Activated naive CD8-positive, alpha-beta T cell (primary cell): ENCODE measurements at regions not wholly inside any gene's neighbourhood (a gene's known extent, or its start where the extent isn't known, plus 50 kb on each side); places are given as distances from the start of the nearest gene placed in this dataset.
"Not testable (repeated sequence)": the region's sequence is repeated elsewhere in the genome, so short reads cannot be mapped to it uniquely, and the experiment has no call there.

Experiments
- H3K27ac Mint-ChIP-seq: one replicate; pipeline ENCODE4 v1.8.0; 2021; ENCODE audit warnings: mixed read lengths
- H3K27me3 Mint-ChIP-seq: one replicate; pipeline ENCODE4 v1.8.0; 2021; ENCODE audit warnings: mixed read lengths
- H3K36me3 Mint-ChIP-seq: one replicate; pipeline ENCODE4 v1.8.0; 2021; ENCODE audit warnings: mixed read lengths
- H3K4me1 Mint-ChIP-seq: one replicate; pipeline ENCODE4 v1.8.0; 2021; ENCODE audit warnings: low read depth, mixed read lengths
- H3K4me3 Mint-ChIP-seq: one replicate; pipeline ENCODE4 v1.8.0; 2021; ENCODE audit warnings: mild to moderate bottlenecking, mixed read lengths
- H3K9me3 Mint-ChIP-seq: one replicate; pipeline ENCODE4 v1.8.0; 2021; ENCODE audit warnings: low read depth, mixed read lengths

GRCh38 chr2:174678395-174678794, 80.8 kb upstream of the WIPF1 start:
- peaks cover 2% of the 10 kb centered on the region for H3K36me3 Mint-ChIP-seq
- H3K9me3 Mint-ChIP-seq = no peaks in the 10 kb centered on the region
- H3K4me3 Mint-ChIP-seq = no peak overlapping the region
- H3K27me3 Mint-ChIP-seq = no peaks in the 10 kb centered on the region
- H3K4me1 Mint-ChIP-seq = peaks cover 64% of the 10 kb centered on the region
- H3K27ac Mint-ChIP-seq = peak overlapping the region; percentile 72

- Mint-ChIP-seq H3K36me3 (peaks cover 21% of the 10 kb centered on the region), H3K4me3 (peak overlapping the region; percentile 55), H3K9me3 (peaks cover 14% of the 10 kb centered on the region), H3K4me1 (peaks cover 49% of the 10 kb centered on the region), H3K27me3 (no peaks in the 10 kb centered on the region), H3K27ac (peak overlapping the region; percentile 81)
Measured at GRCh38 chr2:174675615-174676014, 78.0 kb upstream of the WIPF1 start.

- peaks cover 37% of the 10 kb centered on the region for H3K4me1 Mint-ChIP-seq
- H3K36me3 Mint-ChIP-seq = peaks cover 21% of the 10 kb centered on the region
Measured at GRCh38 chr2:174673876-174674275, 76.3 kb upstream of the WIPF1 start.

GRCh38 chr2:174673440-174673839, 75.8 kb upstream of the WIPF1 start:
- no peak overlapping the region for H3K4me3 Mint-ChIP-seq
- H3K27me3 Mint-ChIP-seq = no peaks in the 10 kb centered on the region
- H3K36me3 Mint-ChIP-seq = peaks cover 21% of the 10 kb centered on the region
- H3K27ac Mint-ChIP-seq = no peak overlapping the region
- peaks cover 33% of the 10 kb centered on the region for H3K4me1 Mint-ChIP-seq
- peaks cover 14% of the 10 kb centered on the region for H3K9me3 Mint-ChIP-seq

More at GRCh38 chr2:174673876-174674275, 76.3 kb upstream of the WIPF1 start:
- no peak overlapping the region for H3K4me3 Mint-ChIP-seq
- peaks cover 14% of the 10 kb centered on the region for H3K9me3 Mint-ChIP-seq
- H3K27ac Mint-ChIP-seq = no peak overlapping the region
- no peaks in the 10 kb centered on the region for H3K27me3 Mint-ChIP-seq

- H3K27me3 Mint-ChIP-seq, H3K27ac Mint-ChIP-seq, H3K4me3 Mint-ChIP-seq: not testable (repeated sequence)
- H3K36me3 Mint-ChIP-seq = peaks cover 21% of the 10 kb centered on the region
- H3K4me1 Mint-ChIP-seq = peaks cover 33% of the 10 kb centered on the region
- H3K9me3 Mint-ChIP-seq = peaks cover 14% of the 10 kb centered on the region
Measured at GRCh38 chr2:174671532-174671931, 73.9 kb upstream of the WIPF1 start.

- peaks cover 14% of the 10 kb centered on the region for H3K9me3 Mint-ChIP-seq
- no peaks in the 10 kb centered on the region for H3K27me3 Mint-ChIP-seq
- H3K36me3 Mint-ChIP-seq = peaks cover 20% of the 10 kb centered on the region
- H3K4me3 Mint-ChIP-seq = no peak overlapping the region
- no peak overlapping the region for H3K27ac Mint-ChIP-seq
- H3K4me1 Mint-ChIP-seq = peaks cover 31% of the 10 kb centered on the region
Measured at GRCh38 chr2:174670446-174670845, 72.8 kb upstream of the WIPF1 start.

- Mint-ChIP-seq H3K9me3 (peaks cover 14% of the 10 kb centered on the region), H3K27me3 (no peaks in the 10 kb centered on the region), H3K27ac (no peak overlapping the region), H3K36me3 (peaks cover 19% of the 10 kb centered on the region), H3K4me1 (peaks cover 27% of the 10 kb centered on the region), H3K4me3 (no peak overlapping the region)
Measured at GRCh38 chr2:174669336-174669735, 71.7 kb upstream of the WIPF1 start.

GRCh38 chr2:174668075-174668474, 70.5 kb upstream of the WIPF1 start:
- peaks cover 34% of the 10 kb centered on the region for H3K4me1 Mint-ChIP-seq

GRCh38 chr2:174667250-174667860, 69.8 kb upstream of the WIPF1 start:
- peak overlapping the region; percentile 34 for H3K27ac Mint-ChIP-seq
- no peak overlapping the region for H3K4me3 Mint-ChIP-seq
- H3K36me3 Mint-ChIP-seq = peaks cover 12% of the 10 kb centered on the region
- H3K27me3 Mint-ChIP-seq = no peaks in the 10 kb centered on the region
- peaks cover 10% of the 10 kb centered on the region for H3K9me3 Mint-ChIP-seq
- H3K4me1 Mint-ChIP-seq = peaks cover 34% of the 10 kb centered on the region

More at GRCh38 chr2:174668075-174668474, 70.5 kb upstream of the WIPF1 start:
- Mint-ChIP-seq H3K27me3 (no peaks in the 10 kb centered on the region), H3K27ac (no peak overlapping the region), H3K4me3 (no peak overlapping the region), H3K36me3 (peaks cover 19% of the 10 kb centered on the region), H3K9me3 (peaks cover 14% of the 10 kb centered on the region)

- H3K4me1 Mint-ChIP-seq = peaks cover 36% of the 10 kb centered on the region
- H3K9me3 Mint-ChIP-seq = peaks cover 5% of the 10 kb centered on the region
- H3K27ac Mint-ChIP-seq = no peak overlapping the region
- H3K4me3 Mint-ChIP-seq = no peak overlapping the region
- no peaks in the 10 kb centered on the region for H3K27me3 Mint-ChIP-seq
- H3K36me3 Mint-ChIP-seq = peaks cover 7% of the 10 kb centered on the region
Measured at GRCh38 chr2:174666845-174667244, 69.2 kb upstream of the WIPF1 start.

- Mint-ChIP-seq H3K4me1 (peaks cover 38% of the 10 kb centered on the region), H3K27ac (no peak overlapping the region), H3K36me3 (peaks cover 4% of the 10 kb centered on the region), H3K9me3 (peaks cover 2% of the 10 kb centered on the region), H3K4me3 (no peak overlapping the region), H3K27me3 (no peaks in the 10 kb centered on the region)
Measured at GRCh38 chr2:174666312-174666711, 68.7 kb upstream of the WIPF1 start.

- no peaks in the 10 kb centered on the region for H3K9me3 Mint-ChIP-seq
- H3K36me3 Mint-ChIP-seq = no peaks in the 10 kb centered on the region
- no peaks in the 10 kb centered on the region for H3K27me3 Mint-ChIP-seq
- H3K4me1 Mint-ChIP-seq = peaks cover 46% of the 10 kb centered on the region
- H3K4me3 Mint-ChIP-seq = no peak overlapping the region
- no peak overlapping the region for H3K27ac Mint-ChIP-seq
Measured at GRCh38 chr2:174664084-174664759, 66.6 kb upstream of the WIPF1 start.

- Mint-ChIP-seq H3K27me3 (no peaks in the 10 kb centered on the region), H3K36me3 (no peaks in the 10 kb centered on the region), H3K9me3 (no peaks in the 10 kb centered on the region), H3K4me1 (peaks cover 50% of the 10 kb centered on the region), H3K27ac (no peak overlapping the region), H3K4me3 (no peak overlapping the region)
Measured at GRCh38 chr2:174663550-174663949, 65.9 kb upstream of the WIPF1 start.

GRCh38 chr2:174662859-174663258, 65.3 kb upstream of the WIPF1 start:
- no peak overlapping the region for H3K27ac Mint-ChIP-seq
- no peaks in the 10 kb centered on the region for H3K27me3 Mint-ChIP-seq
- H3K4me3 Mint-ChIP-seq = no peak overlapping the region
- H3K36me3 Mint-ChIP-seq = no peaks in the 10 kb centered on the region
- peaks cover 46% of the 10 kb centered on the region for H3K4me1 Mint-ChIP-seq
- H3K9me3 Mint-ChIP-seq = no peaks in the 10 kb centered on the region

- no peak overlapping the region for H3K27ac Mint-ChIP-seq
- H3K27me3 Mint-ChIP-seq = no peaks in the 10 kb centered on the region
- H3K4me3 Mint-ChIP-seq = no peak overlapping the region
- H3K4me1 Mint-ChIP-seq = peaks cover 42% of the 10 kb centered on the region
- H3K9me3 Mint-ChIP-seq = no peaks in the 10 kb centered on the region
- H3K36me3 Mint-ChIP-seq = no peaks in the 10 kb centered on the region
Measured at GRCh38 chr2:174662459-174662858, 64.9 kb upstream of the WIPF1 start.
